Esophagus squamous epithelium (tissue), 5 donors: ENCODE measurements at regions not wholly inside any gene's neighbourhood (a gene's known extent, or its start where the extent isn't known, plus 50 kb on each side); places are given as distances from the start of the nearest gene placed in this dataset.

Source experiments
- DNase-seq: peaks from one replicate; lab custom pipeline; 2025; lab: John Stamatoyannopoulos, UW
- H3K27ac ChIP-seq, 4 donors: fragments of 200-600 bp; sonication (generic); one replicate each; pipeline ENCODE4 v1.5.1; 2016 to 2019; ENCODE audit warnings: mild to moderate bottlenecking in 1 of 4
- H3K27me3 ChIP-seq, 4 donors: fragments of 200-600 bp; sonication (generic); 1 replicate in 3 of 4; 2 replicates in 1 of 4; pipeline versions ENCODE4 v1.5.1 to v1.6.0; 2017 to 2021; ENCODE audit warnings: antibody characterized with exemption in 1 of 4
- H3K36me3 ChIP-seq, 3 donors: fragments of 200-600 bp; sonication (generic); one replicate each; pipeline ENCODE4 v1.5.1; 2016 to 2019
- H3K4me1 ChIP-seq, 3 donors: fragments of 200-600 bp; sonication (generic); one replicate each; pipeline ENCODE4 v1.5.1; 2017 to 2019
- H3K4me3 ChIP-seq, 4 donors: fragments of 200-600 bp; sonication (generic); 1 replicate in 3 of 4; 2 replicates in 1 of 4; pipeline ENCODE4 v1.5.1; 2016 to 2019; ENCODE audit warnings: mild to moderate bottlenecking in 2 of 4, moderate library complexity in 1 of 4
- H3K9me3 ChIP-seq, 3 donors: fragments of 200-600 bp; sonication (generic); one replicate each; pipeline ENCODE4 v1.5.1; 2016 to 2019
- POLR2A ChIP-seq, 4 donors: fragments of 450-650 bp; IDR thresholded peaks; one replicate each; pipeline ENCODE4 v1.6.1; 2017; ENCODE audit warnings: antibody characterized with exemption in 4 of 4, mild to moderate bottlenecking in 4 of 4, moderate library complexity in 3 of 4
- WGBS, 2 donors: methylation state at CpG; one replicate each; pipeline ENCODE4 v1.1.5; 2018; 5-methylcytosine and 5-hydroxymethylcytosine counted together
- intact Hi-C: fragments of 100-400 bp; cut with DNase I; formaldehyde crosslinking; loops from one replicate; pipeline ENCODE4 v1.15.0; 2022
- TF ChIP-seq, protein P1 (sequence below), 6 experiments: fragments of 450-650 bp in 4 of 6; fragments of 200-600 bp in 2 of 6; sonication (generic) in 2 of 6; IDR thresholded peaks; one replicate each; pipeline ENCODE4 v1.5.1; 2016 to 2019; ENCODE audit warnings: antibody characterized with exemption in 6 of 6, mild to moderate bottlenecking in 4 of 6, moderate library complexity in 4 of 6
- donor health status: DM: yes; HTN: yes; CAD: no.

- Histone ChIP-seq H3K9me3 (no peaks in the 10 kb centered on the region), H3K27ac (no peak overlapping the region), H3K4me3 (no peak overlapping the region), H3K27me3 (no peaks in the 10 kb centered on the region), H3K36me3 (no peaks in the 10 kb centered on the region), H3K4me1 (no peaks in the 10 kb centered on the region)
- TF ChIP-seq, protein P1, sequence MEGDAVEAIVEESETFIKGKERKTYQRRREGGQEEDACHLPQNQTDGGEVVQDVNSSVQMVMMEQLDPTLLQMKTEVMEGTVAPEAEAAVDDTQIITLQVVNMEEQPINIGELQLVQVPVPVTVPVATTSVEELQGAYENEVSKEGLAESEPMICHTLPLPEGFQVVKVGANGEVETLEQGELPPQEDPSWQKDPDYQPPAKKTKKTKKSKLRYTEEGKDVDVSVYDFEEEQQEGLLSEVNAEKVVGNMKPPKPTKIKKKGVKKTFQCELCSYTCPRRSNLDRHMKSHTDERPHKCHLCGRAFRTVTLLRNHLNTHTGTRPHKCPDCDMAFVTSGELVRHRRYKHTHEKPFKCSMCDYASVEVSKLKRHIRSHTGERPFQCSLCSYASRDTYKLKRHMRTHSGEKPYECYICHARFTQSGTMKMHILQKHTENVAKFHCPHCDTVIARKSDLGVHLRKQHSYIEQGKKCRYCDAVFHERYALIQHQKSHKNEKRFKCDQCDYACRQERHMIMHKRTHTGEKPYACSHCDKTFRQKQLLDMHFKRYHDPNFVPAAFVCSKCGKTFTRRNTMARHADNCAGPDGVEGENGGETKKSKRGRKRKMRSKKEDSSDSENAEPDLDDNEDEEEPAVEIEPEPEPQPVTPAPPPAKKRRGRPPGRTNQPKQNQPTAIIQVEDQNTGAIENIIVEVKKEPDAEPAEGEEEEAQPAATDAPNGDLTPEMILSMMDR (IDR thresholded peaks at IDR 0.05) = no peak
- no peak for TF ChIP-seq POLR2A (IDR thresholded peaks at IDR 0.05)
- no peak for DNase-seq
- intact Hi-C loops = no loop called here
These were observed 240.2 kb downstream of the PTEN start for GRCh38 chr10:88103576-88103975.

DNA sequence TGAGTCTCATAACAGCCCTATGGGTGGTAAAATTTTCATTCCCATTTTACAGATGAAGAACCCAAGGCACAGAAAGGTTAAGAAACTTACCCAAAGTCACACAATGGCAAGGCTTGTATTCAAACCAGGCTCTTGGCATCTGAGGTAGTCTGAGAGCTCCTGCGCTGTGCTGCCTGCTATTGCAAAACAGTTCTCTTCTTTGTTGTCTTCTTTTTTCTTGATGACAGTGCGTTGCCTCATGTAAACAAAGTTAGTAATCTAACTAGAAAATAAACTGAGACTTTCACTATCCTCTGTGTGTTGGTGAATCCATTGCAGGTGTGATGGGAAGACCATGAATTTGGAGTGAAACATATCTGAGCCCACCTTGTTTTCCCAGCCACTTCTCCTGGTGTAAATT is 240.8 kb downstream of the PTEN start:
- Histone ChIP-seq H3K4me3 (no peak overlapping the region), H3K4me1 (no peaks in the 10 kb centered on the region), H3K9me3 (no peaks in the 10 kb centered on the region), H3K27ac (no peak overlapping the region), H3K36me3 (no peaks in the 10 kb centered on the region), H3K27me3 (no peaks in the 10 kb centered on the region)
- TF ChIP-seq, protein P1 (IDR thresholded peaks at IDR 0.05) = no peak
- TF ChIP-seq POLR2A (IDR thresholded peaks at IDR 0.05) = no peak
- no peak for DNase-seq
- WGBS, 2 donors = 87 to 95% methylated on average over 2 of the region's 2 CpGs
- intact Hi-C loops = no loop called here

DNA sequence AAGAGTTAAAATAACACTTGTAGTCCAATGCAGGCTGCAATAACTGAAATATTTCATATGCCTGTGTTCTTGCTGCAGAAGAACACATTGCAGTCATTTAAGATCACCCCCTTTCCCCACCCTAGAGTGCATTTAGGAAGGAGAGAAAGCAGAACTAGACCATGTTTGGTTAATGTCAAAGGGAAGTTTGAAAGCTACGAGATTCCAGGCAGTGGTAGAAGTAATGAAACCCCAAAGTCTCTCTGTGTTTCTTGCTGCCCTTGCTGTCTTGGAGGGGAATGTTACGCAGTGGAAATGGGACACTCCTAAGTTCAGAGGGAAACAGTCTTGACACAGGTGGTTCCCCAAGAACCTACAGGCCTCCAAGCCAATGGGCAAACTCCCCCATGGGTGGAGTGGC is 242.9 kb downstream of the PTEN start:
- intact Hi-C loops = no loop called here
- TF ChIP-seq POLR2A (IDR thresholded peaks at IDR 0.05) = no peak
- no peaks in the 10 kb centered on the region for H3K36me3 ChIP-seq
- H3K4me3 ChIP-seq = no peak overlapping the region
- no peak for DNase-seq
- no peak overlapping the region for H3K27ac ChIP-seq
- no peaks in the 10 kb centered on the region for H3K27me3 ChIP-seq
- H3K9me3 ChIP-seq = no peaks in the 10 kb centered on the region
- no peaks in the 10 kb centered on the region for H3K4me1 ChIP-seq
- 65 to 81% methylated on average over 2 of the region's 2 CpGs for WGBS, 2 donors

DNA sequence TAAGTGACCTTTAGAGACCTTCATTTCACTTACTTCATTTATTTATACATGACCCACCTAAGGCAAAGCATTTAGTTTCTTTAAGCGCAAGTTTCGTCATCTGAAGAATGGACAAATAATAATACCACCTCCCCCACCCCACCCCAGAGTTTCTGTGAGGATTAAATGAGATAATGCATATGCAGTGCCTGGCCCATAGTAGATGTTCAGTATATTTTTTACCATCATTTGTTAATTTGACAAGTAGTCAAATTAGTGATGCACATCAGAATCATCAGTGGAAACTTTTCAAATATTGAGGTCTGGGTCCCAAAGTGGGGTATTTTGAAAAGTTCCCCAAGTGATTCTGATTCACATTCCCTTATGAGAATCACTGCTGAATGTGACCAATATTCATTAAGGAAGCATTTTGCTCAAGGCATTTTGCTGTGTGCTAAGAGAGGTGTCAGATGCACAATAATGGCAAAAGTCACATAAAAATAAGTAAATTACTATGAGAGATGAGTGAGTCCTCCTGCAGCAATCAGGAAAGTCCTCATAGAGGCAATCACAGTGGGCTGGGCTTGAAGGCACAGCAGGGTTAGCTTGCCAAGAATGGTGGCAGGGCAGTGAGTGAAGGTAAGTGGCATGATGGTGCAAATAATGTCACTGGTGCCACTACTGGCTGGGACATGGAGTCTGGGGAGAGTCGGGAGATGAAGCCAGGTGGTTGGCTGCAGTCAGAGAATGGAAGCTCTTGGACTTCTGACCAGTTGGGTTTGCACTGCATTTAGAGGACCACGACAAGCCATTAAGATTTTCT is 244.1 kb downstream of the PTEN start:
- 88 to 96% methylated on average over 4 of the region's 4 CpGs for WGBS, 2 donors
- Histone ChIP-seq H3K9me3 (no peaks in the 10 kb centered on the region), H3K4me1 (no peaks in the 10 kb centered on the region), H3K4me3 (no peak overlapping the region), H3K27ac (peak overlapping the region in 1 of 4 donors; percentile 2), H3K36me3 (no peaks in the 10 kb centered on the region), H3K27me3 (no peaks in the 10 kb centered on the region)
- intact Hi-C loops = no loop called here
- TF ChIP-seq, protein P1 (IDR thresholded peaks at IDR 0.05) = no peak
- no peak for TF ChIP-seq POLR2A (IDR thresholded peaks at IDR 0.05)
- no peak for DNase-seq

DNA sequence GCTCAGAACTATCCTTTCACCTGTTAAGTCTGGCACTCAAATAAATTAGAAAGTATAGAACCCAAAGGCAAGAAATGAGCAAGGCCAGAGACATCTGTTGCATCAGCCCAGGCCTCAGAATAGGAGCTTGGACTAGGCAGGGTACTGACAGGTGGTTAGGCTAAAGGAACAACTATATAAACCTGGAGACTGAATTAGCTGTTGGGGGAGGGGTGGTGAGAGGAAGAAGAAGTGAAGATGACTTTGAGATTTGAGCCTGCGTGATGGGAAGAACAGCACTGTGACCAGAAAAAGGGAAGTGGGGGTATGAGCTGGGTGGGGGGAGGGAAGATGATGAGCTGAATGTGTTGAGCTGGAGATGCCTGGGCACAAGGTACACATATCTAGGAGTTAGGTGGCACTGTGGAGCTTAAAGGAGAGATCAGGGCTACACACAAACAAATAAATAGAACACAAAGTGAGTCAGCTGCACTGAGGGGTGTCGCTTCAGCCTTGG is 244.7 kb downstream of the PTEN start:
- no peaks in the 10 kb centered on the region for H3K27me3 ChIP-seq
- H3K27ac ChIP-seq = no peak overlapping the region

More for the DNA sequence above, 244.7 kb downstream of the PTEN start:
- DNase-seq = no peak
- Histone ChIP-seq H3K4me3 (no peak overlapping the region), H3K36me3 (no peaks in the 10 kb centered on the region), H3K9me3 (no peaks in the 10 kb centered on the region), H3K4me1 (no peaks in the 10 kb centered on the region)
- TF ChIP-seq, protein P1 (IDR thresholded peaks at IDR 0.05) = no peak
- WGBS, 2 donors = 69 to 77% methylated on average over 2 of the region's 2 CpGs
- intact Hi-C loops = no loop called here
